Spleen (tissue), 11 donors: ENCODE measurements at regions not wholly inside any gene's neighbourhood (a gene's known extent, or its start where the extent isn't known, plus 50 kb on each side); places are given as distances from the start of the nearest gene placed in this dataset.
"Not testable (repeated sequence)": the region's sequence is repeated elsewhere in the genome, so short reads cannot be mapped to it uniquely, and the experiment has no call there.

Experiments
- DNase-seq: peaks from one replicate; pipeline ENCODE4 v3.0.0-alpha.2; 2020
- H3K27ac ChIP-seq, 8 donors: fragments of 200-600 bp; sonication (generic) in 7 of 8; 1 replicate in 4 of 8; 2 replicates in 4 of 8; pipeline versions ENCODE4 v1.5.0 to v1.8.0; 2016 to 2021; ENCODE audit warnings: inconsistent platforms in 4 of 8, mild to moderate bottlenecking in 4 of 8, moderate library complexity in 1 of 8
- H3K27me3 ChIP-seq, 7 donors: fragments of 200-600 bp; sonication (generic) in 6 of 7; replicated peaks in 1 of 7; 1 replicate in 4 of 7; 2 replicates in 3 of 7; pipeline versions ENCODE4 v1.5.0 to v1.8.0; 2016 to 2021; ENCODE audit warnings: inconsistent platforms in 3 of 7, mild to moderate bottlenecking in 1 of 7
- H3K36me3 ChIP-seq, 6 donors: fragments of 200-600 bp; sonication (generic) in 5 of 6; 1 replicate in 4 of 6; 2 replicates in 2 of 6; pipeline versions ENCODE4 v1.5.0 to v1.8.0; 2016 to 2021; ENCODE audit warnings: inconsistent platforms in 2 of 6
- H3K4me1 ChIP-seq, 6 donors: fragments of 200-600 bp; sonication (generic) in 5 of 6; 1 replicate in 3 of 6; 2 replicates in 3 of 6; pipeline versions ENCODE4 v1.5.0 to v1.8.0; 2016 to 2021; ENCODE audit warnings: inconsistent platforms in 3 of 6
- H3K4me3 ChIP-seq, 8 donors: fragments of 200-600 bp; sonication (generic) in 7 of 8; 1 replicate in 4 of 8; 2 replicates in 4 of 8; pipeline versions ENCODE4 v1.5.0 to v1.8.0; 2016 to 2021; ENCODE audit warnings: inconsistent platforms in 4 of 8, mild to moderate bottlenecking in 4 of 8, moderate library complexity in 2 of 8
- H3K9me3 ChIP-seq, 8 donors: fragments of 200-600 bp; sonication (generic) in 7 of 8; 1 replicate in 4 of 8; 2 replicates in 4 of 8; pipeline versions ENCODE4 v1.5.0 to v1.8.0; 2016 to 2021; ENCODE audit warnings: inconsistent platforms in 4 of 8
- POLR2A ChIP-seq, 3 donors: fragments of 450-650 bp; IDR thresholded peaks; one replicate each; pipeline ENCODE4 v1.5.1; 2017; ENCODE audit warnings: antibody characterized with exemption in 3 of 3, mild to moderate bottlenecking in 1 of 3
- POLR2AphosphoS5 ChIP-seq, 3 donors: sonication (generic); formaldehyde crosslinking; IDR thresholded peaks; one replicate each; pipeline ENCODE4 v1.5.1; 2017; ENCODE audit warnings: antibody characterized with exemption in 3 of 3
- WGBS, 5 donors: extraction: QIAGEN DNeasy Blood & Tissue Kit in 3 of 5; methylation state at CpG; one replicate each; pipeline versions ENCODE4 v1.1.5 to v1.1.7; 2013 to 2018; 5-methylcytosine and 5-hydroxymethylcytosine counted together
- intact Hi-C: fragments of 100-400 bp; cut with DNase I; formaldehyde crosslinking; loops from one replicate; pipeline ENCODE4 v1.15.0; 2023; ENCODE audit warnings: low total_unique reads
- TF ChIP-seq, protein P1 (sequence below), 11 experiments: fragments of 200-600 bp in 7 of 11; fragments of 450-650 bp in 4 of 11; sonication (generic) in 4 of 11; IDR thresholded peaks in 8 of 11; conservative IDR thresholded peaks in 3 of 11; 1 replicate in 7 of 11; 2 replicates in 4 of 11; pipeline versions ENCODE4 v1.4.0 to v1.8.0; 2016 to 2021; ENCODE audit warnings: antibody characterized with exemption in 11 of 11, inconsistent platforms in 4 of 11, mild to moderate bottlenecking in 1 of 11
- donor health status: healthy with polysubstance abuse.
- donor health status: DM: no; HTN: no; CAD: no; lungs with moderate emphysema.
- donor health status: DM: no; HTN: no; CAD: no.
- donor health status: Bipolar disorder and iron deficiency.
- donor health status: healthy.
- donor health status: DM: no; HTN: no; CAD: no.
- donor health status: DM: yes; HTN: yes; CAD: no.

DNA sequence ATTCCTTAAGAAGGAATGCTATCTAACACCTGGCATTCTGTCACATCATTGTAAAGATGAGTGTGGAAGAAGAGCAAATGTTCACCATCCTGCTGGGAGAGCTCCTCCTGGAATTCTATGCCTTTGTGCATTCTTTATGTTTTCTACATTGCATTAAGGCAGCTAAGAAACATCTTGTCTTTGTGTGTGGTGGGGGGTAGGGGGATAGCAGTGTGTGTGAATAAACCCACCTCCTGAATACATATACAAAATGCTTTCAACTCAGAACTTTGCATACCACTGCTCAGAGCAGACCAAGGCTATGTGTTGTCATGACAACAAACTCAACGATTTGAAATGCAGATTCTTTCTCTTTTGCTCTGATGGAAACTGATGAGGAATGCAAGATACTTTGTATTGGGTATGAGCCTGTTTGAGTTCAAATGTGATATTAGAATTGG lies 193.6 kb upstream of the KAZN start:
- H3K4me3 ChIP-seq: no peak overlapping the region
- intact Hi-C loops: no loop called here
- H3K4me1 ChIP-seq: no peaks in the 10 kb centered on the region
- WGBS, 5 donors: 16 to 24% (median 20%) methylated on average over 1 of the region's 1 CpG
- H3K9me3 ChIP-seq: no peaks in the 10 kb centered on the region
- DNase-seq: no peak
- TF ChIP-seq, protein P1, sequence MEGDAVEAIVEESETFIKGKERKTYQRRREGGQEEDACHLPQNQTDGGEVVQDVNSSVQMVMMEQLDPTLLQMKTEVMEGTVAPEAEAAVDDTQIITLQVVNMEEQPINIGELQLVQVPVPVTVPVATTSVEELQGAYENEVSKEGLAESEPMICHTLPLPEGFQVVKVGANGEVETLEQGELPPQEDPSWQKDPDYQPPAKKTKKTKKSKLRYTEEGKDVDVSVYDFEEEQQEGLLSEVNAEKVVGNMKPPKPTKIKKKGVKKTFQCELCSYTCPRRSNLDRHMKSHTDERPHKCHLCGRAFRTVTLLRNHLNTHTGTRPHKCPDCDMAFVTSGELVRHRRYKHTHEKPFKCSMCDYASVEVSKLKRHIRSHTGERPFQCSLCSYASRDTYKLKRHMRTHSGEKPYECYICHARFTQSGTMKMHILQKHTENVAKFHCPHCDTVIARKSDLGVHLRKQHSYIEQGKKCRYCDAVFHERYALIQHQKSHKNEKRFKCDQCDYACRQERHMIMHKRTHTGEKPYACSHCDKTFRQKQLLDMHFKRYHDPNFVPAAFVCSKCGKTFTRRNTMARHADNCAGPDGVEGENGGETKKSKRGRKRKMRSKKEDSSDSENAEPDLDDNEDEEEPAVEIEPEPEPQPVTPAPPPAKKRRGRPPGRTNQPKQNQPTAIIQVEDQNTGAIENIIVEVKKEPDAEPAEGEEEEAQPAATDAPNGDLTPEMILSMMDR (IDR thresholded peaks at IDR 0.05 in 8 of 11, conservative IDR thresholded peaks at IDR 0.05 in 3 of 11): no peak
- TF ChIP-seq POLR2A (IDR thresholded peaks at IDR 0.05) (no peak), POLR2AphosphoS5 (IDR thresholded peaks at IDR 0.05) (no peak)
- no peaks in the 10 kb centered on the region for H3K36me3 ChIP-seq
- no peak overlapping the region for H3K27ac ChIP-seq
- H3K27me3 ChIP-seq: peaks cover 0 to 11% (median 4%) of the 10 kb centered on the region in 7 donors

DNA sequence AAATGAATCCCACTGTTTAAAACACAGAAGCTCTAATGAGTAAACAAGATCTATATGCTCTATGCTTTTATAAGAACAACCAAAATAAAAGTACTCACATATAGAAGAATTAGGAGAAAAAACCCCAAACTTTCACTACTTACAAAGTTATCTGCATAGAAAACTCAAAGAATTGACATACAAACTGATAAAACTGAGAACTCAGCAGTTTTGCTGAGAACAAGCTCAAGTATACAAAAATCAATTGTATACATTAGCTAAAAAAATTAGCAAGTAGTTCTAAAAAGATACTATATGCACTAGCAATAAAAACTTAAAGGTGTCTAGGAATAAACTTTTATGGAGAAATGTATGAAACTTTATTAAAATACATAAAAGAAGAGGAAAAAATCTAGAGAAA lies 186.2 kb upstream of the KAZN start:
- no peak for DNase-seq
- intact Hi-C loops: no loop called here
- TF ChIP-seq, protein P1 (IDR thresholded peaks at IDR 0.05 in 8 of 11, conservative IDR thresholded peaks at IDR 0.05 in 3 of 11): no peak
- TF ChIP-seq POLR2A (IDR thresholded peaks at IDR 0.05) (no peak), POLR2AphosphoS5 (IDR thresholded peaks at IDR 0.05) (no peak)
- no peaks in the 10 kb centered on the region for H3K9me3 ChIP-seq
- no peaks in the 10 kb centered on the region for H3K36me3 ChIP-seq
- H3K4me1 ChIP-seq: no peaks in the 10 kb centered on the region
- H3K27me3 ChIP-seq: peaks cover 0 to 26% (median 4%) of the 10 kb centered on the region in 7 donors
- no peak overlapping the region for H3K4me3 ChIP-seq
- H3K27ac ChIP-seq: no peak overlapping the region

GRCh38 chr1:14413819-14414490 lies 184.5 kb upstream of the KAZN start:
- Histone ChIP-seq H3K27me3 (peaks cover 0 to 21% (median 0%) of the 10 kb centered on the region in 7 donors), H3K27ac (no peak overlapping the region), H3K36me3 (no peaks in the 10 kb centered on the region), H3K4me1 (no peaks in the 10 kb centered on the region), H3K4me3 (no peak overlapping the region), H3K9me3 (no peaks in the 10 kb centered on the region)
- intact Hi-C loops: no loop called here
- no peak for DNase-seq
- TF ChIP-seq POLR2A (IDR thresholded peaks at IDR 0.05): no peak
- TF ChIP-seq, protein P1 (IDR thresholded peaks at IDR 0.05 in 8 of 11, conservative IDR thresholded peaks at IDR 0.05 in 3 of 11): no peak
- TF ChIP-seq POLR2AphosphoS5 (IDR thresholded peaks at IDR 0.05): no peak
- 67 to 84% (median 81%) methylated on average over 5 of the region's 5 CpGs for WGBS, 5 donors

DNA sequence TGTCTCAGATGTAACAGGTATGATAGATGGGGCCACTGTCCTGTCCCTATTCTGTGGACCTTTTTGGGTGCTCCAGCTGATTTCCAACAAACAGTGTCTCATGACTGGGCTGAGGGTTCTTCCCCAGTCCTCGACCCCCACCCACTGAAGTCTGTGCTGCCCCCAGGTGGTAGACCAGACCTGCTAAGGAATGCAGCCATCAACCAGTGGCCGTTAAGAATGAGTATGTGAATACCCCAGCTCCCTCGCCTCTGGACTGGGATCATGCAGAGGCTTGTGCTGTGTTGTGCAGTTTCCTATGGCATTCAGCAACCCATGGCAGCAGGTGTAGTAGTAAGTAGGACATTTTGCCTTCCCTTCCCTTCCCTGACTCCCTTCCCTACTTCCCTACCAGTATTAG lies 183.1 kb upstream of the KAZN start:
- intact Hi-C loops: no loop called here
- TF ChIP-seq, protein P1 (IDR thresholded peaks at IDR 0.05 in 8 of 11, conservative IDR thresholded peaks at IDR 0.05 in 3 of 11): no peak
- no peak for TF ChIP-seq POLR2AphosphoS5 (IDR thresholded peaks at IDR 0.05)
- TF ChIP-seq POLR2A (IDR thresholded peaks at IDR 0.05): no peak
- Histone ChIP-seq H3K9me3 (no peaks in the 10 kb centered on the region), H3K4me1 (no peaks in the 10 kb centered on the region), H3K27me3 (peaks cover 0 to 30% (median 0%) of the 10 kb centered on the region in 7 donors), H3K36me3 (no peaks in the 10 kb centered on the region), H3K27ac (no peak overlapping the region), H3K4me3 (no peak overlapping the region)
- DNase-seq: no peak
- WGBS, 5 donors: 47 to 67% (median 53%) methylated on average over 3 of the region's 3 CpGs

- intact Hi-C loops, H3K4me3 ChIP-seq, H3K4me1 ChIP-seq, H3K27ac ChIP-seq, H3K36me3 ChIP-seq, H3K9me3 ChIP-seq, DNase-seq: not testable (repeated sequence)
- 90 to 95% (median 93%) methylated on average over 15 of the region's 15 CpGs for WGBS, 5 donors
- peaks cover 0 to 53% (median 0%) of the 10 kb centered on the region in 7 donors for H3K27me3 ChIP-seq
Measured at GRCh38 chr1:14419778-14420218, 178.7 kb upstream of the KAZN start.
